ENCODE measurements at regions not wholly inside any gene's neighbourhood (a gene's known extent, or its start where the extent isn't known, plus 50 kb on each side); places are given as distances from the start of the nearest gene placed in this dataset.

- H3K27me3 ChIP-seq (ENCODE audit: low read depth), result no peaks in the 10 kb centered on the region
- TF ChIP-seq, protein P1, sequence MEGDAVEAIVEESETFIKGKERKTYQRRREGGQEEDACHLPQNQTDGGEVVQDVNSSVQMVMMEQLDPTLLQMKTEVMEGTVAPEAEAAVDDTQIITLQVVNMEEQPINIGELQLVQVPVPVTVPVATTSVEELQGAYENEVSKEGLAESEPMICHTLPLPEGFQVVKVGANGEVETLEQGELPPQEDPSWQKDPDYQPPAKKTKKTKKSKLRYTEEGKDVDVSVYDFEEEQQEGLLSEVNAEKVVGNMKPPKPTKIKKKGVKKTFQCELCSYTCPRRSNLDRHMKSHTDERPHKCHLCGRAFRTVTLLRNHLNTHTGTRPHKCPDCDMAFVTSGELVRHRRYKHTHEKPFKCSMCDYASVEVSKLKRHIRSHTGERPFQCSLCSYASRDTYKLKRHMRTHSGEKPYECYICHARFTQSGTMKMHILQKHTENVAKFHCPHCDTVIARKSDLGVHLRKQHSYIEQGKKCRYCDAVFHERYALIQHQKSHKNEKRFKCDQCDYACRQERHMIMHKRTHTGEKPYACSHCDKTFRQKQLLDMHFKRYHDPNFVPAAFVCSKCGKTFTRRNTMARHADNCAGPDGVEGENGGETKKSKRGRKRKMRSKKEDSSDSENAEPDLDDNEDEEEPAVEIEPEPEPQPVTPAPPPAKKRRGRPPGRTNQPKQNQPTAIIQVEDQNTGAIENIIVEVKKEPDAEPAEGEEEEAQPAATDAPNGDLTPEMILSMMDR (IDR thresholded peaks at IDR 0.05), result no peak
- ATAC-seq (no peak), DNase-seq (no peak)
- no peaks in the 10 kb centered on the region for H3K36me3 ChIP-seq
- no peak overlapping the region for H3K4me3 ChIP-seq
- no peaks in the 10 kb centered on the region for H3K4me1 ChIP-seq
- H3K9me3 ChIP-seq, result peaks cover 11% of the 10 kb centered on the region
- intact Hi-C loops (cut with DNase I), result no loop called here
- no peak overlapping the region for H3K27ac ChIP-seq
These were observed 515.2 kb upstream of the JAG1 start for GRCh38 chr20:11188843-11189603.

GRCh38 chr20:11190741-11191140, 516.9 kb upstream of the JAG1 start:
- no peaks in the 10 kb centered on the region for H3K9me3 ChIP-seq
- H3K27ac ChIP-seq, result no peak overlapping the region
- H3K4me1 ChIP-seq, result no peaks in the 10 kb centered on the region
- H3K27me3 ChIP-seq (ENCODE audit: low read depth), result no peaks in the 10 kb centered on the region
- TF ChIP-seq, protein P1 (IDR thresholded peaks at IDR 0.05), result no peak
- no peaks in the 10 kb centered on the region for H3K36me3 ChIP-seq
- no peak overlapping the region for H3K4me3 ChIP-seq
- no peak for DNase-seq
- intact Hi-C loops (cut with DNase I), result no loop called here
- no peak for ATAC-seq

GRCh38 chr20:11192106-11192505, 518.3 kb upstream of the JAG1 start:
- Histone ChIP-seq H3K4me1 (peaks cover 11% of the 10 kb centered on the region), H3K36me3 (no peaks in the 10 kb centered on the region), H3K9me3 (no peaks in the 10 kb centered on the region), H3K27me3 (ENCODE audit: low read depth) (no peaks in the 10 kb centered on the region), H3K4me3 (no peak overlapping the region), H3K27ac (no peak overlapping the region)
- DNase-seq (no peak), ATAC-seq (no peak)
- TF ChIP-seq, protein P1 (IDR thresholded peaks at IDR 0.05), result no peak
- intact Hi-C loops (cut with DNase I), result no loop called here

GRCh38 chr20:11193241-11193640, 519.4 kb upstream of the JAG1 start:
- no peaks in the 10 kb centered on the region for H3K36me3 ChIP-seq
- DNase-seq (no peak), ATAC-seq (no peak)
- no peaks in the 10 kb centered on the region for H3K27me3 ChIP-seq (ENCODE audit: low read depth)
- no peaks in the 10 kb centered on the region for H3K9me3 ChIP-seq
- no peak overlapping the region for H3K27ac ChIP-seq
- H3K4me1 ChIP-seq, result peaks cover 11% of the 10 kb centered on the region
- H3K4me3 ChIP-seq, result no peak overlapping the region
- TF ChIP-seq, protein P1 (IDR thresholded peaks at IDR 0.05), result no peak
- intact Hi-C loops (cut with DNase I), result no loop called here

- Histone ChIP-seq H3K36me3 (no peaks in the 10 kb centered on the region), H3K9me3 (no peaks in the 10 kb centered on the region), H3K27me3 (ENCODE audit: low read depth) (no peaks in the 10 kb centered on the region), H3K27ac (no peak overlapping the region), H3K4me1 (peaks cover 11% of the 10 kb centered on the region), H3K4me3 (no peak overlapping the region)
- ATAC-seq, result peak in 1 of 2 donors; percentile 15
- TF ChIP-seq, protein P1 (IDR thresholded peaks at IDR 0.05), result no peak
- no peak for DNase-seq
- intact Hi-C loops (cut with DNase I), result no loop called here
These were observed 521.4 kb upstream of the JAG1 start for GRCh38 chr20:11195169-11195568.
